HFF-Myc (cell line): ENCODE measurements at regions not wholly inside any gene's neighbourhood (a gene's known extent, or its start where the extent isn't known, plus 50 kb on each side); places are given as distances from the start of the nearest gene placed in this dataset.

Experiments used
- DNase-seq: peaks from one replicate; pipeline ENCODE4 v3.0.0-alpha.2; 2011; ENCODE audit warnings: low read depth; ENCODE audit errors: extremely low read depth
- H3K4me3 ChIP-seq: replicated peaks from 2 replicates; pipeline ENCODE4 v1.5.1; 2011; ENCODE audit warnings: low read depth, mild to moderate bottlenecking, control low read depth, low read length
- CTCF ChIP-seq: IDR thresholded peaks from 2 replicates; pipeline ENCODE4 v1.5.1; 2012; ENCODE audit warnings: mild to moderate bottlenecking, low read depth, low read length, control low read depth; ENCODE audit errors: missing control alignments

GRCh38 chr10:71048971-71049615 lies 160.7 kb upstream of the PCBD1 start:
- H3K4me3 ChIP-seq, result no peak overlapping the region
- no peak for DNase-seq
- no peak for TF ChIP-seq CTCF

GRCh38 chr10:71049994-71050393 lies 161.6 kb upstream of the PCBD1 start:
- no peak for TF ChIP-seq CTCF
- H3K4me3 ChIP-seq, result no peak overlapping the region
- no peak for DNase-seq

- no peak overlapping the region for H3K4me3 ChIP-seq
- no peak for TF ChIP-seq CTCF
- DNase-seq, result no peak
Observed at GRCh38 chr10:71052076-71052660, 160.2 kb upstream of the UNC5B start.

GRCh38 chr10:71052708-71053107 lies 159.7 kb upstream of the UNC5B start:
- H3K4me3 ChIP-seq, result no peak overlapping the region
- no peak for TF ChIP-seq CTCF
- no peak for DNase-seq

- no peak for TF ChIP-seq CTCF
- no peak for DNase-seq
Observed at GRCh38 chr10:71053169-71053895, 159.0 kb upstream of the UNC5B start.

GRCh38 chr10:71058308-71058707 lies 154.1 kb upstream of the UNC5B start:
- no peak overlapping the region for H3K4me3 ChIP-seq
- DNase-seq, result no peak
- no peak for TF ChIP-seq CTCF

More at GRCh38 chr10:71053169-71053895, 159.0 kb upstream of the UNC5B start:
- H3K4me3 ChIP-seq, result no peak overlapping the region
